CD14-positive monocyte (primary cell): ENCODE measurements at regions not wholly inside any gene's neighbourhood (a gene's known extent, or its start where the extent isn't known, plus 50 kb on each side); places are given as distances from the start of the nearest gene placed in this dataset.

ENCODE experiments used
- DNase-seq, 3 donors: peaks; one replicate each; pipeline ENCODE4 v3.0.0-alpha.2; 2011 to 2022
- H2AFZ ChIP-seq: 2 replicates; pipeline ENCODE4 v1.6.0; 2012; ENCODE audit warnings: mild to moderate bottlenecking, low read depth, low read length, inconsistent platforms; ENCODE audit not compliant: insufficient read depth, poor library complexity, severe bottlenecking
- H3K27ac ChIP-seq, 2 donors: 1 replicate in 1 of 2; 2 replicates in 1 of 2; pipeline ENCODE4 v1.5.1; 2012 to 2013; ENCODE audit warnings: low read length in 2 of 2, control low read depth in 1 of 2, inconsistent platforms in 1 of 2, low read depth in 1 of 2, mild to moderate bottlenecking in 1 of 2
- H3K27me3 ChIP-seq, 2 donors: one replicate each; pipeline versions ENCODE4 v1.6.0 to v1.6.1; 2011 to 2013; ENCODE audit warnings: low read length in 2 of 2; ENCODE audit not compliant: control insufficient read depth in 2 of 2, insufficient read depth in 2 of 2
- H3K36me3 ChIP-seq, 2 donors: replicated peaks in 1 of 2; 1 replicate in 1 of 2; 2 replicates in 1 of 2; pipeline versions ENCODE4 v1.5.1 to v1.6.1; 2012 to 2013; ENCODE audit warnings: low read length in 2 of 2, control low read depth in 1 of 2, inconsistent platforms in 1 of 2, mild to moderate bottlenecking in 1 of 2; ENCODE audit not compliant: insufficient read depth in 2 of 2, control insufficient read depth in 1 of 2
- H3K4me1 ChIP-seq, 2 donors: 1 replicate in 1 of 2; 2 replicates in 1 of 2; pipeline versions ENCODE4 v1.5.1 to v1.6.1; 2012 to 2013; ENCODE audit warnings: low read length in 2 of 2, control low read depth in 1 of 2, inconsistent platforms in 1 of 2, mild to moderate bottlenecking in 1 of 2, moderate library complexity in 1 of 2; ENCODE audit not compliant: insufficient read depth in 2 of 2, control insufficient read depth in 1 of 2
- H3K4me2 ChIP-seq: replicated peaks from 2 replicates; pipeline ENCODE3; 2012; ENCODE audit warnings: low read length, moderate library complexity, mild to moderate bottlenecking; ENCODE audit not compliant: poor library complexity, severe bottlenecking; ENCODE audit errors: extremely low read depth
- H3K4me3 ChIP-seq, 3 experiments: fragments of 200-600 bp in 1 of 3; sonication (generic) in 1 of 3; replicated peaks in 1 of 3; 1 replicate in 2 of 3; 2 replicates in 1 of 3; pipeline ENCODE4 v1.5.1; 2011 to 2013; ENCODE audit warnings: low read length in 3 of 3, mild to moderate bottlenecking in 3 of 3, control low read depth in 2 of 3, low read depth in 2 of 3, inconsistent platforms in 1 of 3, moderate library complexity in 1 of 3
- H3K79me2 ChIP-seq: 2 replicates; pipeline ENCODE4 v1.6.0; 2012; ENCODE audit warnings: mild to moderate bottlenecking, control low read depth, inconsistent platforms, low read length, moderate library complexity; ENCODE audit not compliant: insufficient read depth
- H3K9ac ChIP-seq: 2 replicates; pipeline ENCODE4 v1.6.0; 2017; ENCODE audit warnings: low read length, mild to moderate bottlenecking; ENCODE audit not compliant: insufficient read depth, poor library complexity, severe bottlenecking
- H3K9me3 ChIP-seq, 2 donors: replicated peaks in 1 of 2; 1 replicate in 1 of 2; 2 replicates in 1 of 2; pipeline versions ENCODE4 v1.5.1 to v1.6.1; 2012 to 2013; ENCODE audit warnings: low read length in 2 of 2, control low read depth in 1 of 2; ENCODE audit not compliant: control insufficient read depth in 1 of 2, insufficient read depth in 1 of 2
- H4K20me1 ChIP-seq: 2 replicates; pipeline ENCODE4 v1.6.0; 2012; ENCODE audit warnings: mild to moderate bottlenecking, low read length, control low read depth, moderate library complexity; ENCODE audit not compliant: insufficient read depth
- H3K27ac Mint-ChIP-seq, 7 donors: one replicate each; pipeline ENCODE4 v1.8.0; 2020; ENCODE audit warnings: mild to moderate bottlenecking in 7 of 7, mixed read lengths in 7 of 7, moderate library complexity in 6 of 7, inconsistent platforms in 2 of 7
- H3K27me3 Mint-ChIP-seq, 3 donors: one replicate each; pipeline ENCODE4 v1.8.0; 2021 to 2022; ENCODE audit warnings: low read depth in 3 of 3, mild to moderate bottlenecking in 3 of 3, mixed read lengths in 3 of 3, moderate library complexity in 3 of 3, inconsistent platforms in 1 of 3
- H3K36me3 Mint-ChIP-seq, 2 donors: one replicate each; pipeline ENCODE4 v1.8.0; 2020; ENCODE audit warnings: mixed read lengths in 2 of 2, inconsistent platforms in 1 of 2, mild to moderate bottlenecking in 1 of 2
- H3K4me1 Mint-ChIP-seq: one replicate; pipeline ENCODE4 v1.8.0; 2020; ENCODE audit warnings: mild to moderate bottlenecking, mixed read lengths
- H3K4me3 Mint-ChIP-seq, 2 donors: one replicate each; pipeline ENCODE4 v1.8.0; 2020; ENCODE audit warnings: mild to moderate bottlenecking in 2 of 2, mixed read lengths in 2 of 2, moderate library complexity in 1 of 2
- H3K9me3 Mint-ChIP-seq, 7 donors: one replicate each; pipeline ENCODE4 v1.8.0; 2020 to 2022; ENCODE audit warnings: mixed read lengths in 7 of 7, mild to moderate bottlenecking in 6 of 7, moderate library complexity in 6 of 7, inconsistent platforms in 2 of 7
- WGBS: methylation state at CpG from one replicate; pipeline ENCODE4 v1.1.5; 2013; ENCODE audit warnings: missing lambda C conversion rate; ENCODE audit not compliant: insufficient coverage; 5-methylcytosine and 5-hydroxymethylcytosine counted together
- intact Hi-C, 2 donors: fragments of 100-400 bp; cut with micrococcal nuclease; formaldehyde crosslinking; loops; one replicate each; pipeline versions ENCODE4 v1.15.0 to v1.15.1; 2023
- TF ChIP-seq, protein P1 (sequence below): fragments of 200-600 bp; IDR thresholded peaks from one replicate; pipeline ENCODE4 v1.8.0; 2022; ENCODE audit warnings: antibody characterized with exemption, mild to moderate bottlenecking

DNA sequence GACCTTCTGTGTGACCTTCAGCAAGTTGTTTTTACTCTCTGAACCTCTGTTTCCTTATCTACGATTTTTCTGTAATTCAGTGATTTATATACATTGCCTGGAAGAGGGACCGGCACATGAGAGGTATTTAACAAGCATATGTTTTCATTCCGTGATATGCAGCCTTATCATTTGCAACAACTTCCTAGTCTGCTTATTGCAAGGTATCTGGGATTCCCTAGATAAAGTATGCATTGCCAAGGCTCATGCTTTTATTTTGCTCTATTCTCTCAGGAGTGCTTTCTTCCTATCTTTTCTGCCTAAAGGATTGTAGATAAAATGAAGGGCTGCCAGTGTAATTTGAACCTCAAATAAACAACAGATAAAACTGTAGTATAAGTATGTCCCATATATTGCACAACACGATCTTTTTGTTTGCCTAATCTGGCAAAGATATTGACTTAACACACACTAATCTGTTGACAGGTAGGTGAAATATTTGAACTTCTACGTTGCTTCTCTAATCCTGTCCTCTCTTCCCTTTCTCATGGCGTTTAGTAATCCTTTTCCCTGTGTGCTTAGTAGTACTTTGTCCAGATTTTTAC lies 377.2 kb upstream of the TNC start:
- H3K4me1 ChIP-seq: no peaks in the 10 kb centered on the region
- Mint-ChIP-seq H3K4me3 (no peak overlapping the region), H3K36me3 (no peaks in the 10 kb centered on the region), H3K27me3 (peaks cover 0 to 5% (median 0%) of the 10 kb centered on the region in 3 donors), H3K9me3 (peaks cover 0 to 4% (median 0%) of the 10 kb centered on the region in 7 donors), H3K27ac (no peak overlapping the region), H3K4me1 (no peaks in the 10 kb centered on the region)
- H2AFZ ChIP-seq: no peak overlapping the region
- no peak overlapping the region for H3K27ac ChIP-seq
- H3K36me3 ChIP-seq: no peaks in the 10 kb centered on the region
- H3K79me2 ChIP-seq: no peaks in the 10 kb centered on the region
- no CpG with 5 or more reads among the region's 6 CpGs for WGBS
- H3K4me3 ChIP-seq: no peak overlapping the region
- no peak overlapping the region for H3K9ac ChIP-seq
- intact Hi-C loops: no loop called here
- H3K27me3 ChIP-seq: no peaks in the 10 kb centered on the region
- TF ChIP-seq, protein P1, sequence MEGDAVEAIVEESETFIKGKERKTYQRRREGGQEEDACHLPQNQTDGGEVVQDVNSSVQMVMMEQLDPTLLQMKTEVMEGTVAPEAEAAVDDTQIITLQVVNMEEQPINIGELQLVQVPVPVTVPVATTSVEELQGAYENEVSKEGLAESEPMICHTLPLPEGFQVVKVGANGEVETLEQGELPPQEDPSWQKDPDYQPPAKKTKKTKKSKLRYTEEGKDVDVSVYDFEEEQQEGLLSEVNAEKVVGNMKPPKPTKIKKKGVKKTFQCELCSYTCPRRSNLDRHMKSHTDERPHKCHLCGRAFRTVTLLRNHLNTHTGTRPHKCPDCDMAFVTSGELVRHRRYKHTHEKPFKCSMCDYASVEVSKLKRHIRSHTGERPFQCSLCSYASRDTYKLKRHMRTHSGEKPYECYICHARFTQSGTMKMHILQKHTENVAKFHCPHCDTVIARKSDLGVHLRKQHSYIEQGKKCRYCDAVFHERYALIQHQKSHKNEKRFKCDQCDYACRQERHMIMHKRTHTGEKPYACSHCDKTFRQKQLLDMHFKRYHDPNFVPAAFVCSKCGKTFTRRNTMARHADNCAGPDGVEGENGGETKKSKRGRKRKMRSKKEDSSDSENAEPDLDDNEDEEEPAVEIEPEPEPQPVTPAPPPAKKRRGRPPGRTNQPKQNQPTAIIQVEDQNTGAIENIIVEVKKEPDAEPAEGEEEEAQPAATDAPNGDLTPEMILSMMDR: no peak
- DNase-seq: no peak
- no peaks in the 10 kb centered on the region for H4K20me1 ChIP-seq
- H3K9me3 ChIP-seq: no peaks in the 10 kb centered on the region
- no peak overlapping the region for H3K4me2 ChIP-seq

DNA sequence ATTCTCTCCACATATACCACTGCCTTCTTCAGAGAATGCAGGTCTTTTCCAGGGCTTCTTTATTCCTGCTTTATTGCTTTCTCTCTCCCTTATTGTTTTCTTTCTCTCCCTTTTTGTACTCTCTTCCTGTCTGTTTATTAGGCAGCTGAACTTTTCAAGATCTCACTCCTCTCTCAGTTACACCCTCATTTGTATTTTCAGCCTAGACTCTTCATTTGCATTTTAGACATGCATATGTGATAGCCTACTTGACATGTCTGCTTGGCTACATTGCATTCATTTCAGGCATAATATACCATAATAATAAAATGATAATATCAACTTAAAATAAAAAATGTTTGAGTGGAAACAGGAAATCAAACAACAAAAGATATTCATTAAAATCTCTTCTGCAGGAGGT lies 377.9 kb upstream of the TNC start:
- Mint-ChIP-seq H3K27me3 (peaks cover 0 to 5% (median 0%) of the 10 kb centered on the region in 3 donors), H3K4me1 (no peaks in the 10 kb centered on the region), H3K36me3 (no peaks in the 10 kb centered on the region), H3K9me3 (peaks cover 0 to 4% (median 0%) of the 10 kb centered on the region in 7 donors), H3K4me3 (no peak overlapping the region), H3K27ac (no peak overlapping the region)
- Histone ChIP-seq H3K9ac (no peak overlapping the region), H4K20me1 (no peaks in the 10 kb centered on the region), H3K36me3 (no peaks in the 10 kb centered on the region), H3K9me3 (no peaks in the 10 kb centered on the region), H3K79me2 (no peaks in the 10 kb centered on the region), H3K4me1 (no peaks in the 10 kb centered on the region), H2AFZ (no peak overlapping the region), H3K27me3 (no peaks in the 10 kb centered on the region), H3K27ac (no peak overlapping the region), H3K4me3 (no peak overlapping the region), H3K4me2 (no peak overlapping the region)
- intact Hi-C loops: no loop called here
- no peak for DNase-seq
- TF ChIP-seq, protein P1: no peak
